A549 (cell line): ENCODE measurements at regions not wholly inside any gene's neighbourhood (a gene's known extent, or its start where the extent isn't known, plus 50 kb on each side); places are given as distances from the start of the nearest gene placed in this dataset.

ENCODE experiments used
- ATAC-seq, 2 experiments: fragments of 200-7000 bp in 1 of 2; fragments of >200 bp in 1 of 2; cut with Nextera tagmentation in 1 of 2; cut with Tn5 transposase in 1 of 2; 3 replicates each; pipeline versions ENCODE4 v1.8.0 to v1.9.1; 2018 to 2020; ENCODE audit warnings: mild to moderate bottlenecking in 1 of 2, moderate library complexity in 1 of 2
- CTCF ChIA-PET: fragments of 300-600 bp; sonication (Branson Sonifier 250); formaldehyde crosslinking; extraction: SDS; loops from one replicate; lab custom pipeline; 2021; ENCODE audit warnings: antibody characterized with exemption, inconsistent platforms; lab: Yijun Ruan, JAX
- POLR2A ChIA-PET: fragments of 350-600 bp; formaldehyde crosslinking; extraction: SDS; loops from one replicate; lab custom pipeline; 2021; ENCODE audit warnings: antibody characterized with exemption, inconsistent platforms; lab: Yijun Ruan, JAX
- DNase-seq, 2 experiments: peaks; one replicate each; pipeline versions ENCODE4 v3.0.0 to v3.0.0-alpha.2; 2011 to 2016; ENCODE audit warnings: low read depth in 1 of 2, low spot score in 1 of 2
- FAIRE-seq: peaks from 2 replicates; lab custom pipeline; 2011; peaks lifted over from hg19 to GRCh38; lab: Jason Lieb, UNC
- H3K27ac ChIP-seq, 2 experiments: fragments of >200 bp; sonication (Bioruptor Twin); formaldehyde crosslinking; 3 replicates each; pipeline ENCODE4 v1.5.1; 2016 to 2017
- H3K4me1 ChIP-seq: fragments of >200 bp; sonication (Bioruptor Twin); formaldehyde crosslinking; 3 replicates; pipeline ENCODE4 v1.6.1; 2016
- H3K4me2 ChIP-seq: fragments of >200 bp; sonication (Bioruptor Twin); formaldehyde crosslinking; 3 replicates; pipeline ENCODE4 v1.6.1; 2016
- H3K4me3 ChIP-seq: fragments of >200 bp; sonication (Bioruptor Twin); formaldehyde crosslinking; 3 replicates; pipeline ENCODE4 v1.5.1; 2016
- H3K9me3 ChIP-seq: fragments of >200 bp; sonication (Bioruptor Twin); formaldehyde crosslinking; 3 replicates; pipeline ENCODE4 v1.6.1; 2016
- CBX8 ChIP-seq: fragments of 200-600 bp; sonication (generic); IDR thresholded peaks from 2 replicates; pipeline ENCODE4 v1.6.1; 2016
- CEBPB ChIP-seq, 2 experiments: fragments of >200 bp in 1 of 2; sonication (Bioruptor Twin) in 1 of 2; formaldehyde crosslinking in 1 of 2; IDR thresholded peaks; 2 replicates each; pipeline ENCODE4 v1.6.1; 2012 to 2016
- CHD2 ChIP-seq: fragments of 150-350 bp; IDR thresholded peaks from 2 replicates; pipeline ENCODE4 v1.6.1; 2014; ENCODE audit warnings: low read length; ENCODE audit not compliant: partially characterized antibody
- CHD4 ChIP-seq: fragments of 200-600 bp; sonication (generic); IDR thresholded peaks from 2 replicates; pipeline ENCODE4 v1.6.1; 2016; ENCODE audit warnings: antibody characterized with exemption, mild to moderate bottlenecking, borderline replicate concordance
- EHMT2 ChIP-seq: fragments of 200-600 bp; sonication (generic); IDR thresholded peaks from 2 replicates; pipeline ENCODE4 v1.6.1; 2016; ENCODE audit warnings: antibody characterized with exemption, low read depth, mild to moderate bottlenecking, moderate library complexity
- ESRRA ChIP-seq: fragments of 150-350 bp; IDR thresholded peaks from 2 replicates; pipeline ENCODE4 v1.6.1; 2014; ENCODE audit warnings: mild to moderate bottlenecking, low read length, borderline replicate concordance
- FOSB ChIP-seq: fragments of 250-450 bp; sonication (Bioruptor Pico); IDR thresholded peaks from 2 replicates; pipeline ENCODE4 v1.5.0; 2020; ENCODE audit warnings: mild to moderate bottlenecking, moderate library complexity
- HES2 ChIP-seq: fragments of >200 bp; sonication (Bioruptor Twin); formaldehyde crosslinking; IDR thresholded peaks from 2 replicates; pipeline ENCODE4 v1.6.1; 2016
- HEYL ChIP-seq: fragments of 250-450 bp; sonication (Bioruptor Pico); IDR thresholded peaks from 2 replicates; pipeline ENCODE4 v1.8.0; 2021; ENCODE audit warnings: mild to moderate bottlenecking, moderate library complexity
- HOXA7 ChIP-seq: fragments of 250-450 bp; sonication (Bioruptor Pico); IDR thresholded peaks from 2 replicates; pipeline ENCODE4 v1.5.0; 2020; ENCODE audit warnings: mild to moderate bottlenecking, moderate library complexity
- HOXB13 ChIP-seq: fragments of 250-450 bp; sonication (Bioruptor Pico); IDR thresholded peaks from 2 replicates; pipeline ENCODE4 v1.5.0; 2020; ENCODE audit warnings: low read depth, mild to moderate bottlenecking, moderate library complexity
- HOXB5 ChIP-seq: fragments of 250-450 bp; sonication (Bioruptor Pico); IDR thresholded peaks from 2 replicates; pipeline ENCODE4 v1.5.0; 2020; ENCODE audit warnings: mild to moderate bottlenecking, moderate library complexity
- KDM5A ChIP-seq: fragments of 200-600 bp; sonication (generic); IDR thresholded peaks from 2 replicates; pipeline ENCODE4 v1.6.1; 2016; ENCODE audit warnings: antibody characterized with exemption, mild to moderate bottlenecking
- MAFK ChIP-seq: fragments of 450-650 bp; IDR thresholded peaks from 2 replicates; pipeline ENCODE4 v1.6.1; 2014; ENCODE audit not compliant: partially characterized antibody
- MAX ChIP-seq: IDR thresholded peaks from 2 replicates; pipeline ENCODE4 v1.6.1; 2012
- NPAS2 ChIP-seq: fragments of 250-450 bp; sonication (Bioruptor Pico); IDR thresholded peaks from 2 replicates; pipeline ENCODE4 v1.8.0; 2022; ENCODE audit warnings: mild to moderate bottlenecking, moderate library complexity, borderline replicate concordance
- NR3C1 ChIP-seq: fragments of >200 bp; sonication (Bioruptor Twin); formaldehyde crosslinking; IDR thresholded peaks from 3 replicates; pipeline ENCODE4 v1.6.1; 2017
- PHF8 ChIP-seq: fragments of 200-600 bp; sonication (generic); IDR thresholded peaks from 2 replicates; pipeline ENCODE4 v1.6.1; 2016; ENCODE audit warnings: low read depth, mild to moderate bottlenecking, antibody characterized with exemption, moderate library complexity, borderline replicate concordance
- POLR2A ChIP-seq: IDR thresholded peaks from 2 replicates; pipeline ENCODE4 v1.6.1; 2012; ENCODE audit warnings: mild to moderate bottlenecking, low read length
- POLR2AphosphoS2 ChIP-seq: conservative IDR thresholded peaks from 2 replicates; pipeline ENCODE4 v1.6.1; 2012; ENCODE audit warnings: low read length, improper control_type of control experiment, inconsistent platforms
- RCOR1 ChIP-seq: fragments of 150-350 bp; IDR thresholded peaks from 2 replicates; pipeline ENCODE4 v1.6.1; 2014; ENCODE audit warnings: antibody characterized with exemption, low read length, low read depth
- SMC3 ChIP-seq: fragments of >200 bp; sonication (Bioruptor Twin); formaldehyde crosslinking; IDR thresholded peaks from 3 replicates; pipeline ENCODE4 v1.6.1; 2018; ENCODE audit warnings: inconsistent platforms
- SREBF2 ChIP-seq: fragments of 450-650 bp; IDR thresholded peaks from 2 replicates; pipeline ENCODE4 v1.6.1; 2014; ENCODE audit warnings: mild to moderate bottlenecking, moderate library complexity
- TP53 ChIP-seq: fragments of 250-450 bp; sonication (Bioruptor Pico); IDR thresholded peaks from 2 replicates; pipeline ENCODE4 v1.5.0; 2021; ENCODE audit warnings: mild to moderate bottlenecking, moderate library complexity
- USF2 ChIP-seq: fragments of 450-650 bp; IDR thresholded peaks from 2 replicates; pipeline ENCODE4 v1.6.1; 2014; ENCODE audit warnings: antibody characterized with exemption
- ZFP36 ChIP-seq: fragments of 450-650 bp; IDR thresholded peaks from 2 replicates; pipeline ENCODE4 v1.6.1; 2014; ENCODE audit warnings: borderline replicate concordance; ENCODE audit not compliant: partially characterized antibody
- ZNF302 ChIP-seq: fragments of 250-450 bp; sonication (Bioruptor Pico); IDR thresholded peaks from 2 replicates; pipeline ENCODE4 v1.9.0; 2021; ENCODE audit warnings: inconsistent platforms, mild to moderate bottlenecking, moderate library complexity
- WGBS: methylation state at CpG from one replicate; pipeline ENCODE4 v1.1.6; 2017; ENCODE audit errors: missing lambda C conversion rate; 5-methylcytosine and 5-hydroxymethylcytosine counted together
- TF ChIP-seq, protein P1 (sequence below): fragments of 250-450 bp; sonication (Bioruptor Pico); IDR thresholded peaks from 2 replicates; pipeline ENCODE4 v1.5.0; 2020; ENCODE audit warnings: low read depth, mild to moderate bottlenecking, moderate library complexity
- TF ChIP-seq, protein P2 (sequence below): fragments of 150-350 bp; IDR thresholded peaks from 2 replicates; pipeline ENCODE4 v1.6.1; 2014; ENCODE audit warnings: low read depth, mild to moderate bottlenecking, low read length
- TF ChIP-seq, protein P3 (sequence below): IDR thresholded peaks from 2 replicates; pipeline ENCODE4 v1.6.1; 2012; ENCODE audit warnings: low read depth, borderline replicate concordance

GRCh38 chr1:213324859-213325258 is 273.8 kb downstream of the RPS6KC1 start:
- ChIA-PET CTCF (interaction anchor here (0.6 kb wide), 1 partner anchor 847 kb away, joined by 3 read pairs; no protein-coding TSS in a partner anchor), POLR2A (no interaction called here)
- no peak for ATAC-seq
- Histone ChIP-seq H3K4me2 (no peak overlapping the region), H3K4me1 (peaks cover 10% of the 10 kb centered on the region; the same call in 2 of the 3 replicates), H3K9me3 (no peaks in the 10 kb centered on the region), H3K4me3 (no peak overlapping the region), H3K27ac (no peak overlapping the region)
- TF ChIP-seq CEBPB (IDR thresholded peaks at IDR 0.05) (no peak), NR3C1 (no peak), ZNF302 (CRISPR knock-in tag) (no peak), MAFK (no peak), CHD2 (no peak), SMC3 (no peak)
- TF ChIP-seq, protein P1, sequence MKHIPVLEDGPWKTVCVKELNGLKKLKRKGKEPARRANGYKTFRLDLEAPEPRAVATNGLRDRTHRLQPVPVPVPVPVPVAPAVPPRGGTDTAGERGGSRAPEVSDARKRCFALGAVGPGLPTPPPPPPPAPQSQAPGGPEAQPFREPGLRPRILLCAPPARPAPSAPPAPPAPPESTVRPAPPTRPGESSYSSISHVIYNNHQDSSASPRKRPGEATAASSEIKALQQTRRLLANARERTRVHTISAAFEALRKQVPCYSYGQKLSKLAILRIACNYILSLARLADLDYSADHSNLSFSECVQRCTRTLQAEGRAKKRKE (CRISPR knock-in tag): no peak
- FAIRE-seq: no peak
- 69% methylated on average over 9 of the region's 9 CpGs for WGBS
- no peak for DNase-seq

- Histone ChIP-seq H3K4me1 (peaks cover 10% of the 10 kb centered on the region; the same call in 2 of the 3 replicates), H3K9me3 (no peaks in the 10 kb centered on the region), H3K4me2 (no peak overlapping the region), H3K27ac (no peak overlapping the region), H3K4me3 (no peak overlapping the region)
- no peak for ATAC-seq
- TF ChIP-seq CHD4 (no peak), CBX8 (no peak), HES2 (no peak), MAX (no peak), TP53 (CRISPR knock-in tag) (no peak), EHMT2 (no peak), ZFP36 (no peak)
- TF ChIP-seq, protein P2, sequence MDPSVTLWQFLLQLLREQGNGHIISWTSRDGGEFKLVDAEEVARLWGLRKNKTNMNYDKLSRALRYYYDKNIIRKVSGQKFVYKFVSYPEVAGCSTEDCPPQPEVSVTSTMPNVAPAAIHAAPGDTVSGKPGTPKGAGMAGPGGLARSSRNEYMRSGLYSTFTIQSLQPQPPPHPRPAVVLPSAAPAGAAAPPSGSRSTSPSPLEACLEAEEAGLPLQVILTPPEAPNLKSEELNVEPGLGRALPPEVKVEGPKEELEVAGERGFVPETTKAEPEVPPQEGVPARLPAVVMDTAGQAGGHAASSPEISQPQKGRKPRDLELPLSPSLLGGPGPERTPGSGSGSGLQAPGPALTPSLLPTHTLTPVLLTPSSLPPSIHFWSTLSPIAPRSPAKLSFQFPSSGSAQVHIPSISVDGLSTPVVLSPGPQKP: no peak
- no peak for FAIRE-seq
- ChIA-PET CTCF (interaction anchor here (0.5 kb wide), 1 partner anchor 924 kb away, joined by 6 read pairs; no protein-coding TSS in a partner anchor), POLR2A (no interaction called here)
- no peak for DNase-seq
- WGBS: 68% methylated on average over 7 of the region's 9 CpGs
Measured at GRCh38 chr1:213325482-213325881, 274.4 kb downstream of the RPS6KC1 start.

- H3K9me3 ChIP-seq: no peaks in the 10 kb centered on the region
- TF ChIP-seq USF2 (no peak), FOSB (CRISPR knock-in tag) (no peak), HOXA7 (CRISPR knock-in tag) (no peak), HOXB5 (CRISPR knock-in tag) (no peak), NPAS2 (CRISPR knock-in tag) (no peak), CHD2 (no peak), POLR2AphosphoS2 (no peak), RCOR1 (no peak), HEYL (CRISPR knock-in tag) (no peak), KDM5A (no peak), SMC3 (no peak), ESRRA (no peak), HOXB13 (CRISPR knock-in tag) (no peak), POLR2A (no peak), PHF8 (no peak), SREBF2 (no peak)
- TF ChIP-seq, protein P3, sequence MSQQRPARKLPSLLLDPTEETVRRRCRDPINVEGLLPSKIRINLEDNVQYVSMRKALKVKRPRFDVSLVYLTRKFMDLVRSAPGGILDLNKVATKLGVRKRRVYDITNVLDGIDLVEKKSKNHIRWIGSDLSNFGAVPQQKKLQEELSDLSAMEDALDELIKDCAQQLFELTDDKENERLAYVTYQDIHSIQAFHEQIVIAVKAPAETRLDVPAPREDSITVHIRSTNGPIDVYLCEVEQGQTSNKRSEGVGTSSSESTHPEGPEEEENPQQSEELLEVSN: no peak
- TF ChIP-seq, protein P1 (CRISPR knock-in tag): no peak
- TF ChIP-seq, all 56 proteins: peak for 0
- DNase-seq (no peak), FAIRE-seq (no peak), ATAC-seq (no peak)
- CTCF ChIA-PET: no interaction called here
- Histone ChIP-seq H3K4me3 (no peak overlapping the region), H3K4me2 (0 out of 3 replicates have a peak overlapping the region, but pooled peaks have one; percentile 25), H3K4me1 (peaks cover 10% of the 10 kb centered on the region; the same call in 2 of the 3 replicates), H3K27ac (no peak overlapping the region)
- WGBS: 48% methylated on average over 2 of the region's 2 CpGs
- POLR2A ChIA-PET: no interaction called here
Measured at GRCh38 chr1:213326281-213327016, 275.4 kb downstream of the RPS6KC1 start.
